CD4-positive, alpha-beta T cell treated with Interleukin-4 for 4 hours (primary cell): ENCODE measurements at regions not wholly inside any gene's neighbourhood (a gene's known extent, or its start where the extent isn't known, plus 50 kb on each side); places are given as distances from the start of the nearest gene placed in this dataset.
"Not testable (repeated sequence)": the region's sequence is repeated elsewhere in the genome, so short reads cannot be mapped to it uniquely, and the experiment has no call there.

Experiments
- DNase-seq: peaks from one replicate; pipeline ENCODE4 v3.0.0-alpha.2; 2020

GRCh38 chr1:30550365-30551220 lies 172.8 kb downstream of the MATN1 start:
- no peak for DNase-seq

- DNase-seq, result not testable (repeated sequence)
These were observed 173.5 kb downstream of the MATN1 start for GRCh38 chr1:30549872-30550271.

- DNase-seq, result no peak
These were observed 175.1 kb downstream of the MATN1 start for GRCh38 chr1:30548294-30548693.

- DNase-seq, result not testable (repeated sequence)
These were observed 176.1 kb downstream of the MATN1 start for GRCh38 chr1:30547326-30547725.

- no peak for DNase-seq
These were observed 178.0 kb downstream of the MATN1 start for GRCh38 chr1:30545365-30545764.

- no peak for DNase-seq
These were observed 181.5 kb downstream of the MATN1 start for GRCh38 chr1:30541721-30542485.

GRCh38 chr1:30540611-30541192 lies 182.7 kb downstream of the MATN1 start:
- no peak for DNase-seq

- DNase-seq, result no peak
These were observed 183.5 kb downstream of the MATN1 start for GRCh38 chr1:30539884-30540283.

- no peak for DNase-seq
These were observed 184.2 kb downstream of the MATN1 start for GRCh38 chr1:30538993-30539867.

- DNase-seq, result no peak
These were observed 185.0 kb downstream of the MATN1 start for GRCh38 chr1:30538226-30538992.

GRCh38 chr1:30537279-30537678 lies 186.1 kb downstream of the MATN1 start:
- no peak for DNase-seq

GRCh38 chr1:30536530-30536929 lies 186.9 kb downstream of the MATN1 start:
- no peak for DNase-seq

- DNase-seq, result no peak
These were observed 187.6 kb downstream of the MATN1 start for GRCh38 chr1:30535595-30536325.

- no peak for DNase-seq
These were observed 188.8 kb downstream of the MATN1 start for GRCh38 chr1:30534551-30534940.

GRCh38 chr1:30533796-30534550 lies 189.4 kb downstream of the MATN1 start:
- no peak for DNase-seq

- DNase-seq, result no peak
These were observed 190.2 kb downstream of the MATN1 start for GRCh38 chr1:30533141-30533540.

- no peak for DNase-seq
These were observed 190.8 kb downstream of the MATN1 start for GRCh38 chr1:30532621-30533020.

GRCh38 chr1:30527511-30528140 lies 195.8 kb downstream of the MATN1 start:
- no peak for DNase-seq

GRCh38 chr1:30526652-30527345 lies 196.6 kb downstream of the MATN1 start:
- no peak for DNase-seq
